Psoas muscle (tissue), 7 donors: ENCODE measurements at regions not wholly inside any gene's neighbourhood (a gene's known extent, or its start where the extent isn't known, plus 50 kb on each side); places are given as distances from the start of the nearest gene placed in this dataset.
A peak's percentile ranks its signal among the peaks of the same experiment; 100 is the strongest.

Experiments
- ATAC-seq, 4 donors: fragments of 200-7000 bp; cut with Tn5 transposase; one replicate each; pipeline ENCODE4 v1.9.1; 2020; ENCODE audit warnings: moderate library complexity in 3 of 4, mild to moderate bottlenecking in 2 of 4
- DNase-seq, 2 donors: peaks; one replicate each; pipeline ENCODE4 v3.0.0-alpha.2; 2020
- H3K27ac ChIP-seq: fragments of 200-600 bp; one replicate; pipeline ENCODE4 v1.8.0; 2022
- H3K27me3 ChIP-seq, 3 donors: fragments of 200-600 bp in 1 of 3; one replicate each; pipeline versions ENCODE4 v1.6.1 to v1.8.0; 2013 to 2022; ENCODE audit warnings: low read length in 2 of 3, mild to moderate bottlenecking in 2 of 3, moderate library complexity in 1 of 3; ENCODE audit not compliant: insufficient read depth in 3 of 3
- H3K36me3 ChIP-seq, 2 donors: fragments of 200-600 bp in 1 of 2; one replicate each; pipeline versions ENCODE4 v1.6.1 to v1.8.0; 2013 to 2022; ENCODE audit warnings: low read depth in 1 of 2, mild to moderate bottlenecking in 1 of 2, moderate library complexity in 1 of 2; ENCODE audit not compliant: insufficient read depth in 1 of 2
- H3K4me1 ChIP-seq: fragments of 200-600 bp; one replicate; pipeline ENCODE4 v1.8.0; 2022
- H3K4me3 ChIP-seq: fragments of 200-600 bp; one replicate; pipeline ENCODE4 v1.8.0; 2022; ENCODE audit warnings: mild to moderate bottlenecking
- H3K9me3 ChIP-seq: fragments of 200-600 bp; one replicate; pipeline ENCODE4 v1.8.0; 2022
- CTCF ChIP-seq: fragments of 200-600 bp; IDR thresholded peaks from one replicate; pipeline ENCODE4 v1.8.0; 2022; ENCODE audit warnings: antibody characterized with exemption
- WGBS, 3 donors: extraction: QIAGEN DNeasy Blood & Tissue Kit; methylation state at CpG; one replicate each; pipeline versions ENCODE4 v1.1.6 to v1.1.7; 2013; 5-methylcytosine and 5-hydroxymethylcytosine counted together
- intact Hi-C, 2 donors: fragments of 100-400 bp; cut with DNase I; formaldehyde crosslinking; loops; one replicate each; pipeline versions ENCODE4 v1.11.0 to v1.14.2; 2022
- donor health status: healthy with polysubstance abuse.
- donor health status: DM: no; HTN: no; CAD: no; lungs with moderate emphysema.
- donor health status: Bipolar disorder and iron deficiency.
- donor health status: healthy.
- donor health status: DM: yes; HTN: yes; CAD: no.
- donor health status: DM: no; HTN: no; CAD: no.
- donor health status: DM: yes; HTN: yes; CAD: no.

GRCh38 chr21:38908537-38908936 lies 102.8 kb downstream of the ETS2 start:
- 86 to 91% (median 86%) methylated on average over 4 of the region's 4 CpGs for WGBS, 3 donors
- Histone ChIP-seq H3K27me3 (no peaks in the 10 kb centered on the region), H3K4me3 (no peak overlapping the region), H3K4me1 (peaks cover 56% of the 10 kb centered on the region), H3K27ac (peak overlapping the region; percentile 94), H3K9me3 (no peaks in the 10 kb centered on the region), H3K36me3 (no peaks in the 10 kb centered on the region)
- intact Hi-C loops, result loop anchor here in 1 of 2 donors (5.0 kb wide), 1 partner anchor 179 kb away; no protein-coding TSS in a partner anchor
- no peak for ATAC-seq
- DNase-seq, result no peak
- TF ChIP-seq CTCF, result no peak

GRCh38 chr21:38905752-38906151 lies 100.0 kb downstream of the ETS2 start:
- Histone ChIP-seq H3K9me3 (no peaks in the 10 kb centered on the region), H3K36me3 (no peaks in the 10 kb centered on the region), H3K4me1 (peaks cover 52% of the 10 kb centered on the region), H3K27ac (peak overlapping the region; percentile 94), H3K4me3 (no peak overlapping the region), H3K27me3 (no peaks in the 10 kb centered on the region)
- TF ChIP-seq CTCF, result no peak
- no peak for DNase-seq
- WGBS, 3 donors, result 78 to 88% (median 79%) methylated on average over 8 of the region's 8 CpGs
- intact Hi-C loops, result loop anchor here in 1 of 2 donors (1.0 to 5.0 kb wide), 3 partner anchors 53 to 182 kb away; no protein-coding TSS in a partner anchor
- no peak for ATAC-seq

- ATAC-seq (no peak), DNase-seq (no peak)
- no peaks in the 10 kb centered on the region for H3K36me3 ChIP-seq
- no peaks in the 10 kb centered on the region for H3K27me3 ChIP-seq
- H3K27ac ChIP-seq, result peak overlapping the region; percentile 96
- peaks cover 47% of the 10 kb centered on the region for H3K4me1 ChIP-seq
- no peak overlapping the region for H3K4me3 ChIP-seq
- no peaks in the 10 kb centered on the region for H3K9me3 ChIP-seq
- TF ChIP-seq CTCF, result no peak
- WGBS, 3 donors, result 81 to 93% (median 85%) methylated on average over 4 of the region's 4 CpGs
- intact Hi-C loops, result loop anchor here in 1 of 2 donors (2.0 to 5.0 kb wide), 2 partner anchors 53 to 182 kb away; no protein-coding TSS in a partner anchor
Measured at GRCh38 chr21:38905328-38905727, 99.6 kb downstream of the ETS2 start.

- Histone ChIP-seq H3K27me3 (no peaks in the 10 kb centered on the region), H3K9me3 (no peaks in the 10 kb centered on the region), H3K4me1 (peaks cover 43% of the 10 kb centered on the region), H3K27ac (peak overlapping the region; percentile 96), H3K4me3 (no peak overlapping the region), H3K36me3 (no peaks in the 10 kb centered on the region)
- TF ChIP-seq CTCF, result no peak
- 21 to 29% (median 21%) methylated on average over 13 of the region's 13 CpGs for WGBS, 3 donors
- intact Hi-C loops, result loop anchor here (2.0 to 5.0 kb wide), 3 partner anchors 46 to 81 kb away; no protein-coding TSS in a partner anchor
- peak; percentile 78 to 81 (median 78) for ATAC-seq
- peak; percentile 71 to 87 for DNase-seq
Measured at GRCh38 chr21:38903690-38904139, 98.0 kb downstream of the ETS2 start.
